HL-60/S4 (cell line): ENCODE measurements at regions not wholly inside any gene's neighbourhood (a gene's known extent, or its start where the extent isn't known, plus 50 kb on each side); places are given as distances from the start of the nearest gene placed in this dataset.

Experiments
- in situ Hi-C: fragments of 300-500 bp; cut with MboI; formaldehyde crosslinking; loops from 2 replicates; pipeline ENCODE4 v1.14.3; 2022; ENCODE audit warnings: low sequenced_read_pairs

- in situ Hi-C loops = no loop called here
These were observed 527.8 kb upstream of the PSMD7 start for GRCh38 chr16:73768786-73769203.

DNA sequence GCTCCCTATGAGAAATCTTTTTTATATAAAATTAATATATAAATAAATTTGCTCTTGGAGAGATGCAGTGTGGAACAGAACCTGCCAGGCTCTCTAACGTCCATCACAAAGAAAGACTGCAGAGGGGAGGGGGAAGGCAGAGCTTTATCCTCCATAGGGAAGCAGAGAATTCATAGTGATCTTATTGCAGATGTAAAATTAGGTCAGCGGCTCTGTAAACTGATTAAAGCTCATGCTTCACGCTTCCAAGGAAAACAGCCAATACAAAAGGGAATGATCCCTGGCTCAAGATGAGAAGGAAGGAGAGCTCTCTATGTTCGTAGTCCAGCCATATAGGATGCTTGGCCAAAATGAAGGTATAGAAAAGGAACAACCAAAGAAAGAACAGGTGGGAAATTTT lies 532.3 kb upstream of the PSMD7 start:
- in situ Hi-C loops = no loop called here

- in situ Hi-C loops = no loop called here
These were observed 540.1 kb upstream of the PSMD7 start for GRCh38 chr16:73756289-73757178.

DNA sequence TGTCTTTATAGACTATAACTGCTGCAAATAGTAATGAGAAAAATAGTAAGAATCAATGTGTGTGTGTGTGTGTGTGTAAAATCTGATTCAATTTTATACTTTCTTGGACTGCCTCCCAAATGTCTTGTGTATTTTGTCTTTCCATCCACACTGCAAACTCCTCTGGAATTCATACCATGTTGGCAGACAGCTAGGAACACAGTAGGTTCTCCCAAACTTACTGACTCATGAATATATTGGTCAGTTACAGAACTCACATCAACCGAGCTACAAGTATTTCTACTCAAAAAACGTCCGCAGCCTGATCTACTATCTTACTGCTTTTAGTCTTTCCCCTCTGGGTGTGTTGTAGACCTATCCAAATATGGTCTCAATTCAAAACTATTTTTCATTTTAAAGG lies 542.7 kb upstream of the PSMD7 start:
- in situ Hi-C loops = no loop called here

DNA sequence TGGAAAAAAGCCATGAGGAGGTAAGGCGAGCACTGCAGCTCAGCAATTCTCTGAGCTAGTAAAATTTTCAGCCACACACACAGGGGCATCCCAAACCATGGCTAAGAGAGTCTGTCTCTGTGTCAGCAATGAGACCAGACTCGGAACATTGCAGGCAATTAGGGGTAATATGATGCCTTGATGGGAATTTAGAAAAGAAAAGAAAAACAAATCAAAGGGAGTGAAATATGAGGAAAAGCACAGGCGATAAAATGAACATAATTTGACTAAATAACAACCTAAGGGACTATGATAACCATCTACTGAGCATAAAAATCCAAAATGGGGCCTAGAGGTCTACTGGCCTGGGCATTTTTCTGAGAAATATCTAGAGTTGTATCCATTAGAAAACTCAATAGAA lies 546.0 kb upstream of the PSMD7 start:
- in situ Hi-C loops = no loop called here

DNA sequence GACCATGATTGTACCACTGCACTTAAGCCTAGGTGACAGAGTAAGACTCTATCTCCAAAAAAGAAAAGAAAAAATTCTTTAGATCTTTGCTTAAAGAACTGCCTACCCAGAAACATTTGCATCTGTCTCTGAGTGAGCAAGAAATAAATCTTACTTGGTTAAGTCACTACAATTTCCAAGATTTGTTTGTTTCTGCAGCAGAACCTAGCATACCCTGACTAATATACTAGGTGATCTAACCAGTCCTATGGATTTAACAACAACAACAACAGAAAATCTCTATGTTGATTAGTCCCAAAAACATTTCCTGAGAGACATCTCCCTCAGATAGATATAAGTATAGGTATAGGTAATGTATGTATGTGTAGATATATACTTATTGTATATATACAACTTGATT lies 549.3 kb upstream of the PSMD7 start:
- in situ Hi-C loops = no loop called here

DNA sequence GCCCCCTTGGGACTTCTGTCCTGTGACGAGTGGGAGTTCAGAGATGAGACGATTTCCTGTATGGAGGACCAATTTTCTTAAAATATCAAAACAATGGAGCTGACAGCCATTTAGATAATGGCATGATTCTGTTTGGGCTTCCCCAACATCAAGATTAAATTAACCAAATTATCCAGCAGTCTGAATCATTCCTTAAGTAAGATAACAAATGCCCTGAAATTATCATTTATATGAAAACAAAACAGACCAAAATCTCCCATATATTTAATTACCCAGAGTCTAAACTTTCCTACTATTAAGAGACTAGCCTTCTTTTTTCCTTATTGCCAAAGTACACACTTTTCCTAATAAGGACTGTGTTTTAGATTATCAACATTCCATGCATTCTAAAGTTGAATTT lies 550.1 kb upstream of the PSMD7 start:
- in situ Hi-C loops = no loop called here

DNA sequence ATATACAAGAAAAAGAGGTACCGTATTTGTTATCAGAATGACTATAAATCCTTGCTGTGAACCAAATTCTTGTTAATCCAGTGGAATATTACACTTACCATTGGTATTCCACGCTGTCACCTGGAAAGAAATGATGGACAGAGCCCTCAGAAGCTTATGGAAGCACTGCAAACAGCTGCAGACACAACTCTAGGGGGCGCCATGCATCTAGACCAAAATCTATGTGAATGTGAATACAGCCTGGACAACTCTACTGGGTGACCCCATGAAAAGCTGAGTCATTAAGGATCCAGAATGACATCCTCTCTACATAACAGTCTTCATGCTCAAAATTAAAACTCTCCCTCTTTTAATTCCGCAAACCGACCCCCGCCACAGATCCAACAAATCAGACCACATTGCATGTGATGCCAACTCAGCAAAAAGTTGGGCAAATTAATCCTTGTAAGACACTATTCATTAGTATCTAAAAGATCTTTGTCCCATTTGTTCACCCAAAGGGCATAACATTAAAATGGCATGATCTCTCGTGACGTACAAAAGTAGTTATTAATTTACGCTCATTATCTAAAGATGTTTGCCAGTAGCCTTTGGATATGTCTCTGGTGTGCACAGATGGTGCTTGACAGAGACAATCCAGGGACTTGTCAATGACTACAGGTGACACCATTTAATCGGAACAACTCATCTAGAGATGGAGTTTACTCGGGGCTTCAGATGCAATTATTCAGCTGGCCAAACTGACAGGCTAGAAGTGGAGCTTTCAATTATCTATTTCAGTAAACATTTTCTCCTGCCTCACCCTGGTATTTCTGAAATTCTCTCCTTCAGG lies 552.7 kb upstream of the PSMD7 start:
- in situ Hi-C loops = no loop called here

- in situ Hi-C loops = no loop called here
These were observed 557.4 kb upstream of the PSMD7 start for GRCh38 chr16:73739049-73739769.

- in situ Hi-C loops = no loop called here
These were observed 558.3 kb upstream of the PSMD7 start for GRCh38 chr16:73738266-73738665.

DNA sequence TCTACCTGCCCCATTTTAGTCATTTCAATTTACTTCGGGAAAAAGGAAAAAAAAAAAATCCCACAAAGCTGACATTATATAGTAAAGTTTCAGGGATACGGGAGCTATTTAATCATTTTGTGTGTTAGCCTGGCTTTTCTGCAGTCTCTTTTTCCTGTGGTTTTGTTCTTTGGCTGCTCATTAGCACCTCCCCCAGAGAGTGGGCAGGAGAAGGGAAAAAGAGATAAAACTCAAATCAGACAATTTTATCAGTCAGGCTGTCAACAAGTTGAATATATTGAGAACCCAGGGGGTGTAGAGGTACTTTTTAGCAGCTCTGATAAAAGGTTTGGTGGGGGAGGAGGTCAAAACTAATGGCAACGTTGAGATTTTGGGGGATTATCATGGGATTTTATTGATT lies 559.0 kb upstream of the PSMD7 start:
- in situ Hi-C loops = no loop called here

GRCh38 chr16:73735954-73736353 lies 560.7 kb upstream of the PSMD7 start:
- in situ Hi-C loops = no loop called here

GRCh38 chr16:73735018-73735417 lies 561.6 kb upstream of the PSMD7 start:
- in situ Hi-C loops = no loop called here

- in situ Hi-C loops = no loop called here
These were observed 563.9 kb upstream of the PSMD7 start for GRCh38 chr16:73732681-73733080.

DNA sequence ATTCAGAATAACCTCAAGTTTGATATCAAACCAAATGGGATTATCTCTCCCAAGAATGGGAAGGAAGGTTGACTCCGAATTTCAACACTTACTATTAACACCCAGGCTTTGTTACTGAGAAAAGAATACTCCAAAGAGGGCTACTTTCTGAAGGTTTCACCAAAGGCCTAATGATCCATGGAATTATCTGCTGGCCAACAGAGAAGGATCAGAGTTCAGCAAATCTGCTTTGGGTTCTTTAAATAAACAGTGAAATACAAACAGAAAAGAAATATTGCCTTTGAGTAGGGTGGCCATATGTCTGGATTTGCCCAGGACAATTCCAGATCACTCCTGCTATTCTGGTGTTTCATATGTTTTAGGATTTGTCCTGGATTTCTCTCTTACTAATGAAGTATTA lies 564.5 kb upstream of the PSMD7 start:
- in situ Hi-C loops = no loop called here

DNA sequence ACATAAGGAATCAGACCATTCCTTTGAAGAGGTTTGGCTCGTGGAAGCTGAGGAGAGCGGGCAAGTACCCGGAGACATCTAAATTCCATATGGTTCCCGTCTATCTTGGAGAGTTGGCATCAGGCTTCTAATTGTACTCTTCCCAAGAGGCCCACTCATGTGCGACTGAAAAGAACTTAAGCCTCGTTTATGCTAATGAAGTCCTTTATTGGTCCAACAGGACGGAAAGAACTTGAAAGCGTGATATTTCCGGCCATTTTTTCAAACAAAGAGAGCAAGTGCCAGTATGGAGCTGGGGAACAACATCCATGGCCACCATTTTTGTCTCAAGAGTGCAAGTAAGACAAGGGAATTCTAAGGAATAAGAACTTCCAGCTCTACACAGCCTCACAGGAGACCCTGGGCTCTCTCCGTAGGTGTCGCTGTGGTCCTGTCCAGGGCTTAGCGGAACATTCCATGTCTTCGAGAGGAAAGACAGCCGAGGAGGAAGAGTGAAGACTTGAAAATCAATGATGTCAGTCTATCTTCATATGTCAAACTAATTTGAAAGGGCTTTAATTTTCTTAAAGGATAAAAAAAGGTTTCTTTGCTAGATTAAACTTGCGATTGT lies 566.0 kb upstream of the PSMD7 start:
- in situ Hi-C loops = no loop called here

DNA sequence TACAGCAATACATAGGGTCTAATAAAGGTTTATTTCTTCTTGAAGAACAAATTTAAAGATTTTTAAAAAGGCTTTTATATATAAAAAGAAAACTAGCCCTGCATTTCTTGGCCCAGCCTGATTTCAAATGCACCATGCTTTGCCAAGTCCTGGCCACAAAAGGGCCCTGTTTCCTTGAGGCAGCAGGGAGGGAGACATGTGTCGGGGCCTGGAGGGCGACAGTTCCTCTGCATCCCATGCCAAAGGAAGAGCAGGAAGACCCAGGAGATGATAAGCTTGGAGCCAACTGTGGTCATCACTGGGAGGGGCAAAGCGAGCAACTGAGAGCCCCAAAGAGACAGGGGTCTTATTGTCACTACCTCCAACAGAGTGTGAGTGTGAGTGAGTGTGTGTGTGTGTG lies 571.5 kb upstream of the PSMD7 start:
- in situ Hi-C loops = no loop called here

DNA sequence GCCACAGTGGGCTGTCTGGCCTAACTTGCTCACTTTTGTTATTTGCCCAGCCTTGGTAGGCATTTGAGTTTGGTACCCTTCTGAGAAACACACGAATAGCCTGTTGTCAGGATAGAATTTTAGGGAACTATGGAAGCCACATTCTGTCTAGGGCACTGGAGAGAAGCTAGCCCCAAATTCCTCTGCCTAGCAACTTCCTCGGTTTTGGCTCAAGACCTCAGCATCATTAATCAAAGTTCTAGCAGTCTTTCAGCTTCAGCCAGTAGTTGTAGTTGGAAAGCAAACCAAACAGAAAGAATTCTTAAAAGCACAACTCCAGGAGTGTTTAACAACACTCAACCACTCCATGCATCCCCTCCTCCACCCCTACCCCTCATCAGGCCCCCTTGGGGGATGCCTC lies 572.1 kb upstream of the PSMD7 start:
- in situ Hi-C loops = no loop called here

GRCh38 chr16:73717266-73717974 lies 579.2 kb upstream of the PSMD7 start:
- in situ Hi-C loops = no loop called here

- in situ Hi-C loops = no loop called here
These were observed 581.6 kb upstream of the PSMD7 start for GRCh38 chr16:73714976-73715375.
